ENCODE measurements at regions not wholly inside any gene's neighbourhood (a gene's known extent, or its start where the extent isn't known, plus 50 kb on each side); places are given as distances from the start of the nearest gene placed in this dataset.

- H3K9me3 ChIP-seq (ENCODE audit: control insufficient read depth in 1 of 2, insufficient read depth in 1 of 2, low read length in 2 of 2), result peaks cover 0 to 5% of the 10 kb centered on the region in 2 experiments
- no peaks in the 10 kb centered on the region for H3K27me3 Mint-ChIP-seq
- no peak overlapping the region for H3K27ac ChIP-seq (ENCODE audit: low read depth in 1 of 2, low read length in 2 of 2)
- no peak for ATAC-seq (ENCODE audit: poor library complexity)
- POLR2A ChIA-PET, result no interaction called here
- H3K27me3 ChIP-seq (ENCODE audit: control insufficient read depth in 1 of 2, insufficient read depth in 2 of 2, low read length in 2 of 2), result no peaks in the 10 kb centered on the region
- no peak overlapping the region for H3K4me3 ChIP-seq (ENCODE audit: low read length)
- H3K36me3 Mint-ChIP-seq (ENCODE audit: low read depth), result no peaks in the 10 kb centered on the region
- intact Hi-C loops (cut with DNase I, micrococcal nuclease), result no loop called here
- no peaks in the 10 kb centered on the region for H3K4me1 Mint-ChIP-seq (ENCODE audit: low read depth)
- CTCF ChIA-PET, result no interaction called here
- H3K4me1 ChIP-seq (ENCODE audit: insufficient read depth, low read length), result no peaks in the 10 kb centered on the region
- H3K27ac Mint-ChIP-seq, result no peak overlapping the region
- no peaks in the 10 kb centered on the region for H3K9me3 Mint-ChIP-seq
- no peak for TF ChIP-seq CTCF (IDR thresholded peaks at IDR 0.05)
- H3K36me3 ChIP-seq (ENCODE audit: insufficient read depth, low read length), result no peaks in the 10 kb centered on the region
- H3K4me3 Mint-ChIP-seq, result no peak overlapping the region
- DNase-seq, result no peak
Measured at GRCh38 chr3:192033246-192033645, 572.3 kb downstream of the PYDC2 start.

GRCh38 chr3:192038726-192039125, 577.8 kb downstream of the PYDC2 start:
- ATAC-seq (ENCODE audit: poor library complexity), result no peak
- Histone ChIP-seq H3K4me3 (ENCODE audit: low read length) (no peak overlapping the region), H3K27me3 (ENCODE audit: control insufficient read depth in 1 of 2, insufficient read depth in 2 of 2, low read length in 2 of 2) (no peaks in the 10 kb centered on the region), H3K27ac (ENCODE audit: low read depth in 1 of 2, low read length in 2 of 2) (no peak overlapping the region), H3K9me3 (ENCODE audit: control insufficient read depth in 1 of 2, insufficient read depth in 1 of 2, low read length in 2 of 2) (peaks cover 0 to 9% of the 10 kb centered on the region in 2 experiments), H3K4me1 (ENCODE audit: insufficient read depth, low read length) (no peaks in the 10 kb centered on the region), H3K36me3 (ENCODE audit: insufficient read depth, low read length) (no peaks in the 10 kb centered on the region)
- H3K27me3 Mint-ChIP-seq, result no peaks in the 10 kb centered on the region
- POLR2A ChIA-PET, result no interaction called here
- H3K36me3 Mint-ChIP-seq (ENCODE audit: low read depth), result no peaks in the 10 kb centered on the region
- peaks cover 2% of the 10 kb centered on the region for H3K9me3 Mint-ChIP-seq
- intact Hi-C loops (cut with DNase I, micrococcal nuclease), result no loop called here
- H3K4me3 Mint-ChIP-seq, result no peak overlapping the region
- CTCF ChIA-PET, result no interaction called here
- no peaks in the 10 kb centered on the region for H3K4me1 Mint-ChIP-seq (ENCODE audit: low read depth)
- H3K27ac Mint-ChIP-seq, result no peak overlapping the region
- TF ChIP-seq CTCF (IDR thresholded peaks at IDR 0.05), result no peak
- DNase-seq, result no peak

- no peaks in the 10 kb centered on the region for H3K36me3 ChIP-seq (ENCODE audit: insufficient read depth, low read length)
- peaks cover 0 to 13% of the 10 kb centered on the region in 2 experiments for H3K9me3 ChIP-seq (ENCODE audit: control insufficient read depth in 1 of 2, insufficient read depth in 1 of 2, low read length in 2 of 2)
- H3K27ac ChIP-seq (ENCODE audit: low read depth in 1 of 2, low read length in 2 of 2), result no peak overlapping the region
- Mint-ChIP-seq H3K27me3 (no peaks in the 10 kb centered on the region), H3K4me3 (no peak overlapping the region), H3K9me3 (peaks cover 2% of the 10 kb centered on the region), H3K4me1 (ENCODE audit: low read depth) (no peaks in the 10 kb centered on the region), H3K27ac (no peak overlapping the region), H3K36me3 (ENCODE audit: low read depth) (no peaks in the 10 kb centered on the region)
- no peaks in the 10 kb centered on the region for H3K4me1 ChIP-seq (ENCODE audit: insufficient read depth, low read length)
- ChIA-PET POLR2A (no interaction called here), CTCF (no interaction called here)
- ATAC-seq (ENCODE audit: poor library complexity), result no peak
- intact Hi-C loops (cut with DNase I, micrococcal nuclease), result no loop called here
- no peaks in the 10 kb centered on the region for H3K27me3 ChIP-seq (ENCODE audit: control insufficient read depth in 1 of 2, insufficient read depth in 2 of 2, low read length in 2 of 2)
- DNase-seq, result no peak
- no peak for TF ChIP-seq CTCF (IDR thresholded peaks at IDR 0.05)
- no peak overlapping the region for H3K4me3 ChIP-seq (ENCODE audit: low read length)
Measured at GRCh38 chr3:192039593-192039992, 578.6 kb downstream of the PYDC2 start.
